Spleen (tissue), 7 donors: ENCODE measurements at regions not wholly inside any gene's neighbourhood (a gene's known extent, or its start where the extent isn't known, plus 50 kb on each side); places are given as distances from the start of the nearest gene placed in this dataset.

Experiments
- POLR2A ChIP-seq, 3 donors: fragments of 450-650 bp; IDR thresholded peaks; one replicate each; pipeline ENCODE4 v1.5.1; 2017; ENCODE audit warnings: antibody characterized with exemption in 3 of 3, mild to moderate bottlenecking in 1 of 3
- POLR2AphosphoS5 ChIP-seq, 3 donors: sonication (generic); formaldehyde crosslinking; IDR thresholded peaks; one replicate each; pipeline ENCODE4 v1.5.1; 2017; ENCODE audit warnings: antibody characterized with exemption in 3 of 3
- TF ChIP-seq, protein P1 (sequence below), 11 experiments: fragments of 200-600 bp in 7 of 11; fragments of 450-650 bp in 4 of 11; sonication (generic) in 4 of 11; IDR thresholded peaks in 8 of 11; conservative IDR thresholded peaks in 3 of 11; 1 replicate in 7 of 11; 2 replicates in 4 of 11; pipeline versions ENCODE4 v1.4.0 to v1.8.0; 2016 to 2021; ENCODE audit warnings: antibody characterized with exemption in 11 of 11, inconsistent platforms in 4 of 11, mild to moderate bottlenecking in 1 of 11
- donor health status: DM: no; HTN: no; CAD: no; lungs with moderate emphysema.
- donor health status: DM: no; HTN: no; CAD: no.
- donor health status: DM: no; HTN: no; CAD: no.

- TF ChIP-seq, protein P1, sequence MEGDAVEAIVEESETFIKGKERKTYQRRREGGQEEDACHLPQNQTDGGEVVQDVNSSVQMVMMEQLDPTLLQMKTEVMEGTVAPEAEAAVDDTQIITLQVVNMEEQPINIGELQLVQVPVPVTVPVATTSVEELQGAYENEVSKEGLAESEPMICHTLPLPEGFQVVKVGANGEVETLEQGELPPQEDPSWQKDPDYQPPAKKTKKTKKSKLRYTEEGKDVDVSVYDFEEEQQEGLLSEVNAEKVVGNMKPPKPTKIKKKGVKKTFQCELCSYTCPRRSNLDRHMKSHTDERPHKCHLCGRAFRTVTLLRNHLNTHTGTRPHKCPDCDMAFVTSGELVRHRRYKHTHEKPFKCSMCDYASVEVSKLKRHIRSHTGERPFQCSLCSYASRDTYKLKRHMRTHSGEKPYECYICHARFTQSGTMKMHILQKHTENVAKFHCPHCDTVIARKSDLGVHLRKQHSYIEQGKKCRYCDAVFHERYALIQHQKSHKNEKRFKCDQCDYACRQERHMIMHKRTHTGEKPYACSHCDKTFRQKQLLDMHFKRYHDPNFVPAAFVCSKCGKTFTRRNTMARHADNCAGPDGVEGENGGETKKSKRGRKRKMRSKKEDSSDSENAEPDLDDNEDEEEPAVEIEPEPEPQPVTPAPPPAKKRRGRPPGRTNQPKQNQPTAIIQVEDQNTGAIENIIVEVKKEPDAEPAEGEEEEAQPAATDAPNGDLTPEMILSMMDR (IDR thresholded peaks at IDR 0.05 in 8 of 11, conservative IDR thresholded peaks at IDR 0.05 in 3 of 11), result no peak
- TF ChIP-seq POLR2AphosphoS5 (IDR thresholded peaks at IDR 0.05) (no peak), POLR2A (IDR thresholded peaks at IDR 0.05) (no peak)
Observed at GRCh38 chr6:106752641-106753040, 123.3 kb downstream of the QRSL1 start.
